ENCODE measurements at regions not wholly inside any gene's neighbourhood (a gene's known extent, or its start where the extent isn't known, plus 50 kb on each side); places are given as distances from the start of the nearest gene placed in this dataset.

- Histone ChIP-seq H3K27me3 (replicated peaks) (no peaks in the 10 kb centered on the region), H3K4me3 (ENCODE audit: low read depth, low read length) (no peak overlapping the region), H3K27ac (no peak overlapping the region), H3K36me3 (replicated peaks) (no peaks in the 10 kb centered on the region)
- in situ Hi-C loops (cut with HindIII; ENCODE audit: low pct_ligation_motif_present, low sequenced_read_pairs), result no loop called here
- no peak for TF ChIP-seq CTCF (IDR thresholded peaks at IDR 0.05; ENCODE audit: low read depth, low read length, missing control alignments)
- no peak for DNase-seq
These were observed 590.2 kb downstream of the EPHA4 start for GRCh38 chr2:220981926-220982325.

GRCh38 chr2:220985561-220985960 is 586.5 kb downstream of the EPHA4 start:
- no peak overlapping the region for H3K27ac ChIP-seq
- no peak for TF ChIP-seq CTCF (IDR thresholded peaks at IDR 0.05; ENCODE audit: low read depth, low read length, missing control alignments)
- no peaks in the 10 kb centered on the region for H3K27me3 ChIP-seq (replicated peaks)
- no peaks in the 10 kb centered on the region for H3K36me3 ChIP-seq (replicated peaks)
- DNase-seq, result no peak
- in situ Hi-C loops (cut with HindIII; ENCODE audit: low pct_ligation_motif_present, low sequenced_read_pairs), result no loop called here
- no peak overlapping the region for H3K4me3 ChIP-seq (ENCODE audit: low read depth, low read length)

GRCh38 chr2:220987839-220988238 is 584.3 kb downstream of the EPHA4 start:
- TF ChIP-seq CTCF (IDR thresholded peaks at IDR 0.05; ENCODE audit: low read depth, low read length, missing control alignments), result no peak
- in situ Hi-C loops (cut with HindIII; ENCODE audit: low pct_ligation_motif_present, low sequenced_read_pairs), result no loop called here
- no peaks in the 10 kb centered on the region for H3K36me3 ChIP-seq (replicated peaks)
- no peak overlapping the region for H3K4me3 ChIP-seq (ENCODE audit: low read depth, low read length)
- H3K27ac ChIP-seq, result no peak overlapping the region
- no peaks in the 10 kb centered on the region for H3K27me3 ChIP-seq (replicated peaks)
- no peak for DNase-seq

GRCh38 chr2:220991972-220992371 is 580.1 kb downstream of the EPHA4 start:
- Histone ChIP-seq H3K27ac (no peak overlapping the region), H3K36me3 (replicated peaks) (no peaks in the 10 kb centered on the region), H3K27me3 (replicated peaks) (no peaks in the 10 kb centered on the region), H3K4me3 (ENCODE audit: low read depth, low read length) (no peak overlapping the region)
- in situ Hi-C loops (cut with HindIII; ENCODE audit: low pct_ligation_motif_present, low sequenced_read_pairs), result no loop called here
- no peak for TF ChIP-seq CTCF (IDR thresholded peaks at IDR 0.05; ENCODE audit: low read depth, low read length, missing control alignments)
- DNase-seq, result no peak

- TF ChIP-seq CTCF (IDR thresholded peaks at IDR 0.05; ENCODE audit: low read depth, low read length, missing control alignments), result no peak
- no peaks in the 10 kb centered on the region for H3K36me3 ChIP-seq (replicated peaks)
- no peaks in the 10 kb centered on the region for H3K27me3 ChIP-seq (replicated peaks)
- DNase-seq, result no peak
- H3K4me3 ChIP-seq (ENCODE audit: low read depth, low read length), result no peak overlapping the region
- H3K27ac ChIP-seq, result no peak overlapping the region
- in situ Hi-C loops (cut with HindIII; ENCODE audit: low pct_ligation_motif_present, low sequenced_read_pairs), result no loop called here
These were observed 577.3 kb downstream of the EPHA4 start for GRCh38 chr2:220994846-220995245.

- TF ChIP-seq CTCF (IDR thresholded peaks at IDR 0.05; ENCODE audit: low read depth, low read length, missing control alignments), result no peak
- DNase-seq, result no peak
- no peaks in the 10 kb centered on the region for H3K36me3 ChIP-seq (replicated peaks)
- no peak overlapping the region for H3K27ac ChIP-seq
- H3K27me3 ChIP-seq (replicated peaks), result no peaks in the 10 kb centered on the region
- in situ Hi-C loops (cut with HindIII; ENCODE audit: low pct_ligation_motif_present, low sequenced_read_pairs), result no loop called here
- no peak overlapping the region for H3K4me3 ChIP-seq (ENCODE audit: low read depth, low read length)
These were observed 576.5 kb downstream of the EPHA4 start for GRCh38 chr2:220995581-220995980.
